HEK293 (cell line): ENCODE measurements at regions not wholly inside any gene's neighbourhood (a gene's known extent, or its start where the extent isn't known, plus 50 kb on each side); places are given as distances from the start of the nearest gene placed in this dataset.

Source experiments
- CTCF ChIA-PET: fragments of 350-600 bp; formaldehyde crosslinking; extraction: SDS; loops from one replicate; lab custom pipeline; 2021; ENCODE audit warnings: antibody characterized with exemption; lab: Yijun Ruan, JAX
- POLR2A ChIA-PET: fragments of 300-600 bp; formaldehyde crosslinking; extraction: SDS; loops from one replicate; lab custom pipeline; 2020; ENCODE audit warnings: antibody characterized with exemption, inconsistent platforms; lab: Yijun Ruan, JAX
- H3K27ac ChIP-seq: fragments of 200-500 bp; sonication (Bioruptor generic); 2 replicates; pipeline ENCODE4 v1.5.1; 2014; ENCODE audit warnings: low read depth, low read length, control low read depth, inconsistent platforms; ENCODE audit errors: extremely low read depth
- H3K36me3 ChIP-seq, 2 experiments: fragments of 200-500 bp in 1 of 2; sonication (Bioruptor generic) in 1 of 2; 1 replicate in 1 of 2; 2 replicates in 1 of 2; pipeline ENCODE4 v1.5.1; 2014 to 2017; ENCODE audit warnings: inconsistent platforms in 2 of 2, low read length in 2 of 2; ENCODE audit not compliant: control insufficient read depth in 2 of 2, insufficient read depth in 1 of 2
- H3K4me1 ChIP-seq: fragments of 200-500 bp; sonication (Bioruptor generic); 2 replicates; pipeline ENCODE4 v1.5.1; 2014; ENCODE audit warnings: mild to moderate bottlenecking, low read length, inconsistent platforms; ENCODE audit not compliant: control insufficient read depth, insufficient read depth
- H3K4me3 ChIP-seq: 2 replicates; pipeline ENCODE4 v1.5.1; 2011; ENCODE audit warnings: low read depth, mild to moderate bottlenecking, control low read depth, low read length, moderate library complexity
- H3K9me3 ChIP-seq: fragments of 200-500 bp; sonication (Bioruptor generic); 2 replicates; pipeline ENCODE4 v1.5.1; 2014; ENCODE audit warnings: low read depth, low read length, inconsistent platforms; ENCODE audit not compliant: control insufficient read depth, insufficient read depth
- EGR2 ChIP-seq: fragments of 450-650 bp; formaldehyde crosslinking; IDR thresholded peaks from 2 replicates; pipeline ENCODE4 v1.5.1; 2016; ENCODE audit warnings: low read depth, missing biosample characterization, missing genetic modification characterization
- KLF7 ChIP-seq: fragments of 450-650 bp; formaldehyde crosslinking; IDR thresholded peaks from 2 replicates; pipeline ENCODE4 v1.5.1; 2016; ENCODE audit warnings: missing biosample characterization, missing genetic modification characterization, borderline replicate concordance
- ZNF140 ChIP-seq: fragments of 450-650 bp; formaldehyde crosslinking; IDR thresholded peaks from 2 replicates; pipeline ENCODE4 v1.5.1; 2016; ENCODE audit warnings: missing biosample characterization, missing genetic modification characterization
- ZNF16 ChIP-seq: fragments of 450-650 bp; formaldehyde crosslinking; IDR thresholded peaks from 2 replicates; pipeline ENCODE4 v1.5.1; 2016; ENCODE audit warnings: low read depth, missing biosample characterization, missing genetic modification characterization
- ZNF24 ChIP-seq: fragments of 450-650 bp; formaldehyde crosslinking; IDR thresholded peaks from 2 replicates; pipeline ENCODE4 v1.5.1; 2016; ENCODE audit warnings: missing biosample characterization, missing genetic modification characterization
- ZNF324 ChIP-seq: fragments of 450-650 bp; formaldehyde crosslinking; IDR thresholded peaks from 2 replicates; pipeline ENCODE4 v1.5.1; 2016; ENCODE audit warnings: missing biosample characterization, missing genetic modification characterization
- ZNF391 ChIP-seq: fragments of 450-650 bp; formaldehyde crosslinking; IDR thresholded peaks from 2 replicates; pipeline ENCODE4 v1.5.1; 2016; ENCODE audit warnings: low read depth, missing biosample characterization, missing genetic modification characterization, borderline replicate concordance
- ZNF48 ChIP-seq: fragments of 450-650 bp; formaldehyde crosslinking; IDR thresholded peaks from 2 replicates; pipeline ENCODE4 v1.5.1; 2016; ENCODE audit warnings: missing biosample characterization, missing genetic modification characterization
- ZNF544 ChIP-seq: fragments of 450-650 bp; formaldehyde crosslinking; IDR thresholded peaks from 2 replicates; pipeline ENCODE4 v1.5.0; 2017; ENCODE audit warnings: missing biosample characterization, missing genetic modification characterization
- ZNF785 ChIP-seq: fragments of 450-650 bp; formaldehyde crosslinking; IDR thresholded peaks from 2 replicates; pipeline ENCODE4 v1.5.1; 2016; ENCODE audit warnings: missing biosample characterization, missing genetic modification characterization
- ZNF792 ChIP-seq: fragments of 450-650 bp; formaldehyde crosslinking; IDR thresholded peaks from 2 replicates; pipeline ENCODE4 v1.5.1; 2016; ENCODE audit warnings: missing biosample characterization, missing genetic modification characterization
- ZNF830 ChIP-seq: fragments of 450-650 bp; IDR thresholded peaks from 2 replicates; pipeline ENCODE4 v1.5.0; 2018; ENCODE audit warnings: missing biosample characterization, missing genetic modification characterization, low read depth, mild to moderate bottlenecking, moderate library complexity
- ZSCAN5A ChIP-seq: fragments of 450-650 bp; formaldehyde crosslinking; IDR thresholded peaks from 2 replicates; pipeline ENCODE4 v1.5.1; 2016; ENCODE audit warnings: missing biosample characterization, missing genetic modification characterization
- TF ChIP-seq, protein P1 (sequence below): fragments of 450-650 bp; formaldehyde crosslinking; IDR thresholded peaks from 2 replicates; pipeline ENCODE4 v1.5.1; 2016; ENCODE audit warnings: missing biosample characterization, missing genetic modification characterization
- TF ChIP-seq, protein P2 (sequence below): fragments of 450-650 bp; formaldehyde crosslinking; IDR thresholded peaks from 2 replicates; pipeline ENCODE4 v1.5.1; 2016; ENCODE audit warnings: missing biosample characterization, missing genetic modification characterization

GRCh38 chr14:58839233-58839632 is 201.5 kb downstream of the DACT1 start:
- no peaks in the 10 kb centered on the region for H3K36me3 ChIP-seq
- ChIA-PET POLR2A (no interaction called here), CTCF (no interaction called here)
- no peaks in the 10 kb centered on the region for H3K4me1 ChIP-seq
- no peak overlapping the region for H3K4me3 ChIP-seq
- no peaks in the 10 kb centered on the region for H3K9me3 ChIP-seq
- no peak overlapping the region for H3K27ac ChIP-seq
- TF ChIP-seq KLF7 = no peak
- no peak for TF ChIP-seq EGR2 (tag by site-specific recombination)

DNA sequence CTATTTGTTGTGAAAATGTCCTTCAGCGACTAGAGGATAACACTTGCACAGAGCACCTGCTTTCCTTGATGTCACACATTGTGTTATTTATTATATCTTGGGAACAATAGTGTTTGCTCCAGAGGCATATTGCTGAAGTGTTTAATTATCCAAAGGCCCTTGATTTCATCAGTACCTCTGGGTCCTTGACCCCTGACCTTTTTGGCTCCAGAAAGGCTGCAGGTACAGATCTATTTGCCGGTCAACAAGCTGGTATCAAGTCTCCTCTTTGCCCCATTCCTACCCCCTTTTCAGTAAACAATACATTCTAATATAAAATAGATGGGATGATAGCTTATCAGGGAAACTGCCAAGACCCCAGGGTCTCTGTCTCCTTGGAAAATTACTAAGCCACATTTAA is 206.8 kb downstream of the DACT1 start:
- no peaks in the 10 kb centered on the region for H3K9me3 ChIP-seq
- no peak for TF ChIP-seq ZNF830 (tag by site-specific recombination)
- TF ChIP-seq, protein P1, sequence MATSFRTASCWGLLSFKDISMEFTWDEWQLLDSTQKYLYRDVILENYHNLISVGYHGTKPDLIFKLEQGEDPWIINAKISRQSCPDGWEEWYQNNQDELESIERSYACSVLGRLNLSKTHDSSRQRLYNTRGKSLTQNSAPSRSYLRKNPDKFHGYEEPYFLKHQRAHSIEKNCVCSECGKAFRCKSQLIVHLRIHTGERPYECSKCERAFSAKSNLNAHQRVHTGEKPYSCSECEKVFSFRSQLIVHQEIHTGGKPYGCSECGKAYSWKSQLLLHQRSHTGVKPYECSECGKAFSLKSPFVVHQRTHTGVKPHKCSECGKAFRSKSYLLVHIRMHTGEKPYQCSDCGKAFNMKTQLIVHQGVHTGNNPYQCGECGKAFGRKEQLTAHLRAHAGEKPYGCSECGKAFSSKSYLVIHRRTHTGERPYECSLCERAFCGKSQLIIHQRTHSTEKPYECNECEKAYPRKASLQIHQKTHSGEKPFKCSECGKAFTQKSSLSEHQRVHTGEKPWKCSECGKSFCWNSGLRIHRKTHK (tag by site-specific recombination) = no peak
- no peak for TF ChIP-seq ZNF24
- TF ChIP-seq, all 188 proteins: peak for 0
- ChIA-PET POLR2A (no interaction called here), CTCF (interaction anchor here (0.6 kb wide), 1 partner anchor 281 kb away, joined by 3 read pairs; no protein-coding TSS in a partner anchor)
- Histone ChIP-seq H3K4me1 (peaks cover 4% of the 10 kb centered on the region; the same call in 1 of the 2 replicates), H3K36me3 (no peaks in the 10 kb centered on the region), H3K4me3 (no peak overlapping the region), H3K27ac (no peak overlapping the region)

DNA sequence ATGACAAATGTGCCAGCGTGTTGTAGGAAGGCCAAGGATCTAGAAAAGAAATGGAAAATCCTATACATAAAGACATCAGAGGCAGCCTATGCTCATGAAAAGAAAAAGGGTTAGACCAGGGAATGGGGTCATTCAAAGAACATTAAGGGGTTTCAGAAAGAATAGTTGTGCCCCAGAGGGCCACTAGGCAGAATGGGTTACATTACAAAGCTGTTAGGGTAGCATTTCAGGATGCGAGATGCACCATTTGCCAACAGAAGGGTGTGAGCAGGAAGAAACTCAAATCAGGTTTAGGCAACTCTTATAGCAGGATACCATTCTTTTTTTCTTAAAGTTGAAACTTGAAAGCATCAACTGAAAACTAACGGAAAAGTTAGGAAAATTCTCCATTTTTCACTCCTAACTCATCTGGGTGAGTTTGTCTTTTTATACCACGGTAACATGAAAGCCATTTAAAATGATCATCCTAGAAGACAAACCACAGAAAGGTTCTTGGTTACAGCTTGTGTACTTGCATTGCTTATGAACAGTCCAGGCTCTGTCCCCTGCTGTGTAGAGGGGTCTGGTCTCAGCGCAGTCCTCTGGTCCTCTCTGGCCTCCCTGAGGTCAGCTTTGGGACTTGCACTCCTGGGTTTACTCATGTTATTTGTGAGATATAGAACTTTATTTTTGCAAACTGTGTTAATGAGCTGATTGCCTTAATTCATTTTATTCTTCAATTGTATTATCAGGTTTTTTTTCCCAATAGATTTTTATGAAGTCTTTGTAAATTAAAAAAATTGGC is 209.1 kb downstream of the DACT1 start:
- Histone ChIP-seq H3K27ac (no peak overlapping the region), H3K4me1 (peaks cover 4% of the 10 kb centered on the region; the same call in 1 of the 2 replicates), H3K9me3 (no peaks in the 10 kb centered on the region), H3K4me3 (no peak overlapping the region), H3K36me3 (no peaks in the 10 kb centered on the region)
- CTCF ChIA-PET = interaction anchor here (0.6 to 1.3 kb wide), 2 partner anchors 67 to 146 kb away, joined by 3 to 4 read pairs; no protein-coding TSS in a partner anchor
- POLR2A ChIA-PET = no interaction called here
- TF ChIP-seq, protein P2, sequence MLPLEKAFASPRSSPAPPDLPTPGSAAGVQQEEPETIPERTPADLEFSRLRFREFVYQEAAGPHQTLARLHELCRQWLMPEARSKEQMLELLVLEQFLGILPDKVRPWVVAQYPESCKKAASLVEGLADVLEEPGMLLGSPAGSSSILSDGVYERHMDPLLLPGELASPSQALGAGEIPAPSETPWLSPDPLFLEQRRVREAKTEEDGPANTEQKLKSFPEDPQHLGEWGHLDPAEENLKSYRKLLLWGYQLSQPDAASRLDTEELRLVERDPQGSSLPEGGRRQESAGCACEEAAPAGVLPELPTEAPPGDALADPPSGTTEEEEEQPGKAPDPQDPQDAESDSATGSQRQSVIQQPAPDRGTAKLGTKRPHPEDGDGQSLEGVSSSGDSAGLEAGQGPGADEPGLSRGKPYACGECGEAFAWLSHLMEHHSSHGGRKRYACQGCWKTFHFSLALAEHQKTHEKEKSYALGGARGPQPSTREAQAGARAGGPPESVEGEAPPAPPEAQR (tag by site-specific recombination) = no peak
- TF ChIP-seq ZNF391 (tag by site-specific recombination) = no peak
- no peak for TF ChIP-seq ZNF792 (tag by site-specific recombination)
- TF ChIP-seq ZNF16 = no peak
- TF ChIP-seq ZNF324 (tag by site-specific recombination) = no peak
- TF ChIP-seq ZNF48 (tag by site-specific recombination) = no peak
- no peak for TF ChIP-seq ZSCAN5A (tag by site-specific recombination)
- TF ChIP-seq ZNF140 (tag by site-specific recombination) = no peak
- TF ChIP-seq ZNF544 (tag by site-specific recombination) = no peak
- no peak for TF ChIP-seq ZNF785
